Kidney tubule cell (primary cell): ENCODE measurements at regions not wholly inside any gene's neighbourhood (a gene's known extent, or its start where the extent isn't known, plus 50 kb on each side); places are given as distances from the start of the nearest gene placed in this dataset.

ENCODE experiments used
- DNase-seq: peaks from one replicate; pipeline ENCODE4 v3.0.0-alpha.2; 2018; ENCODE audit warnings: low spot score

GRCh38 chr9:135220601-135221575 lies 133.4 kb downstream of the OLFM1 start:
- no peak for DNase-seq

GRCh38 chr9:135221576-135221950 lies 134.1 kb downstream of the OLFM1 start:
- DNase-seq = no peak

GRCh38 chr9:135221951-135222631 lies 134.6 kb downstream of the OLFM1 start:
- no peak for DNase-seq

- no peak for DNase-seq
Observed at GRCh38 chr9:135222881-135223760, 135.7 kb downstream of the OLFM1 start.

- no peak for DNase-seq
Observed at GRCh38 chr9:135223831-135224230, 136.4 kb downstream of the OLFM1 start.

- no peak for DNase-seq
Observed at GRCh38 chr9:135224286-135224877, 136.9 kb downstream of the OLFM1 start.

- DNase-seq = no peak
Observed at GRCh38 chr9:135224921-135225541, 137.6 kb downstream of the OLFM1 start.

GRCh38 chr9:135225619-135226228 lies 138.3 kb downstream of the OLFM1 start:
- no peak for DNase-seq

- no peak for DNase-seq
Observed at GRCh38 chr9:135226369-135227050, 139.0 kb downstream of the OLFM1 start.

GRCh38 chr9:135227641-135228251 lies 140.3 kb downstream of the OLFM1 start:
- no peak for DNase-seq

- DNase-seq = no peak
Observed at GRCh38 chr9:135228345-135228982, 141.0 kb downstream of the OLFM1 start.

- no peak for DNase-seq
Observed at GRCh38 chr9:135228983-135229625, 141.6 kb downstream of the OLFM1 start.

GRCh38 chr9:135229701-135230385 lies 142.4 kb downstream of the OLFM1 start:
- DNase-seq = no peak

- DNase-seq = no peak
Observed at GRCh38 chr9:135230386-135230765, 142.9 kb downstream of the OLFM1 start.

- no peak for DNase-seq
Observed at GRCh38 chr9:135230817-135231520, 143.5 kb downstream of the OLFM1 start.

- DNase-seq = no peak
Observed at GRCh38 chr9:135239100-135239768, 151.8 kb downstream of the OLFM1 start.

GRCh38 chr9:135239769-135240141 lies 152.3 kb downstream of the OLFM1 start:
- DNase-seq = no peak
